ENCODE measurements at regions not wholly inside any gene's neighbourhood (a gene's known extent, or its start where the extent isn't known, plus 50 kb on each side); places are given as distances from the start of the nearest gene placed in this dataset.

GRCh38 chr10:113267619-113268562 lies 285.0 kb upstream of the HABP2 start:
- TF ChIP-seq CTCF (conservative IDR thresholded peaks at IDR 0.05) (no peak), ZFX (IDR thresholded peaks at IDR 0.05) (no peak)

Data from C4-2B (cell line).